Left renal pelvis (tissue), 4 donors: ENCODE measurements at regions not wholly inside any gene's neighbourhood (a gene's known extent, or its start where the extent isn't known, plus 50 kb on each side); places are given as distances from the start of the nearest gene placed in this dataset.

Source experiments
- DNase-seq, 4 donors: peaks; one replicate each; pipeline ENCODE4 v3.0.0-alpha.2; 2013; ENCODE audit warnings: low read depth in 4 of 4, low spot score in 3 of 4

GRCh38 chr5:103434057-103434456 is 128.5 kb downstream of the NUDT12 start:
- DNase-seq = no peak

GRCh38 chr5:103433211-103433610 is 129.4 kb downstream of the NUDT12 start:
- no peak for DNase-seq

- no peak for DNase-seq
These were observed 133.7 kb downstream of the NUDT12 start for GRCh38 chr5:103428923-103429322.

GRCh38 chr5:103428411-103428871 is 134.1 kb downstream of the NUDT12 start:
- DNase-seq = no peak

- DNase-seq = no peak
These were observed 135.3 kb downstream of the NUDT12 start for GRCh38 chr5:103427326-103427725.

- no peak for DNase-seq
These were observed 136.7 kb downstream of the NUDT12 start for GRCh38 chr5:103425686-103426454.

GRCh38 chr5:103424453-103425205 is 138.0 kb downstream of the NUDT12 start:
- no peak for DNase-seq

- DNase-seq = no peak
These were observed 138.6 kb downstream of the NUDT12 start for GRCh38 chr5:103424026-103424425.

- no peak for DNase-seq
These were observed 139.8 kb downstream of the NUDT12 start for GRCh38 chr5:103422756-103423155.

- no peak for DNase-seq
These were observed 148.0 kb downstream of the NUDT12 start for GRCh38 chr5:103414604-103415003.

GRCh38 chr5:103411711-103412110 is 150.9 kb downstream of the NUDT12 start:
- DNase-seq = no peak

GRCh38 chr5:103410172-103410571 is 151.6 kb downstream of the MACIR start:
- no peak for DNase-seq

GRCh38 chr5:103409013-103409670 is 150.6 kb downstream of the MACIR start:
- DNase-seq = no peak

GRCh38 chr5:103408408-103408807 is 149.8 kb downstream of the MACIR start:
- DNase-seq = no peak

- DNase-seq = no peak
These were observed 148.8 kb downstream of the MACIR start for GRCh38 chr5:103407402-103407801.

- DNase-seq = no peak
These were observed 145.9 kb downstream of the MACIR start for GRCh38 chr5:103404483-103404882.

GRCh38 chr5:103402851-103403250 is 144.3 kb downstream of the MACIR start:
- no peak for DNase-seq

- DNase-seq = no peak
These were observed 139.4 kb downstream of the MACIR start for GRCh38 chr5:103397739-103398581.

- no peak for DNase-seq
These were observed 136.1 kb downstream of the MACIR start for GRCh38 chr5:103394676-103395075.

- peak in 2 of 4 donors; percentile 12 to 16 for DNase-seq
These were observed 134.7 kb downstream of the MACIR start for GRCh38 chr5:103393101-103393754.
